A549 (cell line): ENCODE measurements at regions not wholly inside any gene's neighbourhood (a gene's known extent, or its start where the extent isn't known, plus 50 kb on each side); places are given as distances from the start of the nearest gene placed in this dataset.

ENCODE experiments used
- ATAC-seq, 2 experiments: fragments of 200-7000 bp in 1 of 2; fragments of >200 bp in 1 of 2; cut with Nextera tagmentation in 1 of 2; cut with Tn5 transposase in 1 of 2; 3 replicates each; pipeline versions ENCODE4 v1.8.0 to v1.9.1; 2018 to 2020; ENCODE audit warnings: mild to moderate bottlenecking in 1 of 2, moderate library complexity in 1 of 2
- CTCF ChIA-PET: fragments of 300-600 bp; sonication (Branson Sonifier 250); formaldehyde crosslinking; extraction: SDS; loops from one replicate; lab custom pipeline; 2021; ENCODE audit warnings: antibody characterized with exemption, inconsistent platforms; lab: Yijun Ruan, JAX
- POLR2A ChIA-PET: fragments of 350-600 bp; formaldehyde crosslinking; extraction: SDS; loops from one replicate; lab custom pipeline; 2021; ENCODE audit warnings: antibody characterized with exemption, inconsistent platforms; lab: Yijun Ruan, JAX
- DNase-seq, 2 experiments: peaks; one replicate each; pipeline versions ENCODE4 v3.0.0 to v3.0.0-alpha.2; 2011 to 2016; ENCODE audit warnings: low read depth in 1 of 2, low spot score in 1 of 2
- FAIRE-seq: peaks from 2 replicates; lab custom pipeline; 2011; peaks lifted over from hg19 to GRCh38; lab: Jason Lieb, UNC
- H3K27ac ChIP-seq, 2 experiments: fragments of >200 bp; sonication (Bioruptor Twin); formaldehyde crosslinking; 3 replicates each; pipeline ENCODE4 v1.5.1; 2016 to 2017
- H3K4me1 ChIP-seq: fragments of >200 bp; sonication (Bioruptor Twin); formaldehyde crosslinking; 3 replicates; pipeline ENCODE4 v1.6.1; 2016
- H3K4me2 ChIP-seq: fragments of >200 bp; sonication (Bioruptor Twin); formaldehyde crosslinking; 3 replicates; pipeline ENCODE4 v1.6.1; 2016
- H3K4me3 ChIP-seq: fragments of >200 bp; sonication (Bioruptor Twin); formaldehyde crosslinking; 3 replicates; pipeline ENCODE4 v1.5.1; 2016
- H3K9me3 ChIP-seq: fragments of >200 bp; sonication (Bioruptor Twin); formaldehyde crosslinking; 3 replicates; pipeline ENCODE4 v1.6.1; 2016
- BCL3 ChIP-seq: fragments of >200 bp; sonication (Bioruptor Twin); formaldehyde crosslinking; IDR thresholded peaks from 3 replicates; pipeline ENCODE4 v1.6.1; 2016
- CEBPB ChIP-seq, 2 experiments: fragments of >200 bp in 1 of 2; sonication (Bioruptor Twin) in 1 of 2; formaldehyde crosslinking in 1 of 2; IDR thresholded peaks; 2 replicates each; pipeline ENCODE4 v1.6.1; 2012 to 2016
- CHD2 ChIP-seq: fragments of 150-350 bp; IDR thresholded peaks from 2 replicates; pipeline ENCODE4 v1.6.1; 2014; ENCODE audit warnings: low read length; ENCODE audit not compliant: partially characterized antibody
- CTCF ChIP-seq: fragments of >200 bp; sonication (Bioruptor Twin); formaldehyde crosslinking; IDR thresholded peaks from 3 replicates; pipeline ENCODE4 v1.5.1; 2016
- EHMT2 ChIP-seq: fragments of 200-600 bp; sonication (generic); IDR thresholded peaks from 2 replicates; pipeline ENCODE4 v1.6.1; 2016; ENCODE audit warnings: antibody characterized with exemption, low read depth, mild to moderate bottlenecking, moderate library complexity
- FOXS1 ChIP-seq: fragments of 250-450 bp; sonication (Bioruptor Pico); IDR thresholded peaks from 2 replicates; pipeline ENCODE4 v1.5.0; 2020; ENCODE audit warnings: mild to moderate bottlenecking, moderate library complexity
- HDAC2 ChIP-seq: fragments of 200-600 bp; sonication (generic); IDR thresholded peaks from 2 replicates; pipeline ENCODE4 v1.6.1; 2016
- HEYL ChIP-seq: fragments of 250-450 bp; sonication (Bioruptor Pico); IDR thresholded peaks from 2 replicates; pipeline ENCODE4 v1.8.0; 2021; ENCODE audit warnings: mild to moderate bottlenecking, moderate library complexity
- HOXB5 ChIP-seq: fragments of 250-450 bp; sonication (Bioruptor Pico); IDR thresholded peaks from 2 replicates; pipeline ENCODE4 v1.5.0; 2020; ENCODE audit warnings: mild to moderate bottlenecking, moderate library complexity
- JUN ChIP-seq, 2 experiments: fragments of >200 bp; sonication (Bioruptor Twin); formaldehyde crosslinking; IDR thresholded peaks; 2 replicates in 1 of 2; 3 replicates in 1 of 2; pipeline ENCODE4 v1.6.1; 2016 to 2017
- MAZ ChIP-seq: fragments of 150-350 bp; IDR thresholded peaks from 2 replicates; pipeline ENCODE4 v1.6.1; 2014; ENCODE audit warnings: antibody characterized with exemption, low read depth, low read length, borderline replicate concordance
- NFE2L2 ChIP-seq: fragments of 150-350 bp; conservative IDR thresholded peaks from 2 replicates; pipeline ENCODE4 v1.6.1; 2014; ENCODE audit warnings: low read length
- NPAS2 ChIP-seq: fragments of 250-450 bp; sonication (Bioruptor Pico); IDR thresholded peaks from 2 replicates; pipeline ENCODE4 v1.8.0; 2022; ENCODE audit warnings: mild to moderate bottlenecking, moderate library complexity, borderline replicate concordance
- NR3C1 ChIP-seq: fragments of >200 bp; sonication (Bioruptor Twin); formaldehyde crosslinking; IDR thresholded peaks from 3 replicates; pipeline ENCODE4 v1.6.1; 2017
- PHF8 ChIP-seq: fragments of 200-600 bp; sonication (generic); IDR thresholded peaks from 2 replicates; pipeline ENCODE4 v1.6.1; 2016; ENCODE audit warnings: low read depth, mild to moderate bottlenecking, antibody characterized with exemption, moderate library complexity, borderline replicate concordance
- RCOR1 ChIP-seq: fragments of 150-350 bp; IDR thresholded peaks from 2 replicates; pipeline ENCODE4 v1.6.1; 2014; ENCODE audit warnings: antibody characterized with exemption, low read length, low read depth
- RNF2 ChIP-seq: fragments of 200-600 bp; sonication (generic); IDR thresholded peaks from 2 replicates; pipeline ENCODE4 v1.6.1; 2016; ENCODE audit warnings: low read depth, mild to moderate bottlenecking, antibody characterized with exemption, moderate library complexity, borderline replicate concordance
- SREBF2 ChIP-seq: fragments of 450-650 bp; IDR thresholded peaks from 2 replicates; pipeline ENCODE4 v1.6.1; 2014; ENCODE audit warnings: mild to moderate bottlenecking, moderate library complexity
- ZC3H11A ChIP-seq: fragments of 450-650 bp; IDR thresholded peaks from 2 replicates; pipeline ENCODE4 v1.6.1; 2014; ENCODE audit warnings: antibody characterized with exemption, mild to moderate bottlenecking
- WGBS: methylation state at CpG from one replicate; pipeline ENCODE4 v1.1.6; 2017; ENCODE audit errors: missing lambda C conversion rate; 5-methylcytosine and 5-hydroxymethylcytosine counted together
- TF ChIP-seq, protein P1 (sequence below): fragments of >200 bp; sonication (Bioruptor Twin); formaldehyde crosslinking; IDR thresholded peaks from 2 replicates; pipeline ENCODE4 v1.6.1; 2016

DNA sequence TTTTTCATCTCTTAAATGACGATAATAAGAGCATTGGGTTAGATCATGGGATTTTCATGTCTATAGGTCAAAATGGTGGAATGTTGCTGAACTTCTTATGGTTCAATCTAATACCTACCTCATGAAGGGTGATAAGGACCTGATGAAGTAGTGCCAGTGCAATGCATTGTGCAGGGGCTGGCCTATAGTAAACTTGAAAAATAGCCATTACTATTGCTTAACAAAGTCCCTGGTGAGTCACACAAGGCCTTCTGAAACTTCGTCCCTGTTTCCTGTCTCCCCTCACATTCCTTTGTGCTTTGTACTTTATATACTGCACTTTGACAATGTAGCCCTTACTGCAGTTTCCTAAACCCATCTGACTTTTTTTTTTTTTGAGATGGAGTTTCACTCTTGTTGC, 515.9 kb downstream of the SLC4A3 start:
- 43% methylated on average over 2 of the region's 2 CpGs for WGBS
- H3K27ac ChIP-seq, result peak overlapping the region in 1 of 2 experiments; percentile 38; a peak in 1 of 6 replicates
- peak overlapping the region; percentile 14; the same call in 1 of the 3 replicates for H3K4me2 ChIP-seq
- DNase-seq (peak in 1 of 2 experiments; percentile 11), FAIRE-seq (no peak), ATAC-seq (no peak; a peak in 1 of 6 replicates)
- TF ChIP-seq HDAC2 (no peak), CEBPB (IDR thresholded peaks at IDR 0.05) (peak; percentile 11 to 37; a peak in 1 of 4 replicates)
- no peaks in the 10 kb centered on the region for H3K9me3 ChIP-seq
- H3K4me1 ChIP-seq, result no peaks in the 10 kb centered on the region
- ChIA-PET CTCF (interaction anchor here (0.6 kb wide), 2 partner anchors 18 to 25 kb away, joined by 3 read pairs; no protein-coding TSS in a partner anchor), POLR2A (interaction anchor here (0.6 kb wide), 1 partner anchor 1417 kb away, joined by 3 read pairs; no protein-coding TSS in a partner anchor)
- H3K4me3 ChIP-seq, result no peak overlapping the region

- Histone ChIP-seq H3K9me3 (no peaks in the 10 kb centered on the region), H3K4me1 (no peaks in the 10 kb centered on the region), H3K4me3 (no peak overlapping the region), H3K27ac (no peak overlapping the region), H3K4me2 (no peak overlapping the region)
- 87% methylated on average over 2 of the region's 2 CpGs for WGBS
- no peak for DNase-seq
- no peak for ATAC-seq
- no peak for TF ChIP-seq ZC3H11A
- ChIA-PET POLR2A (no interaction called here), CTCF (interaction anchor here (0.6 kb wide), 1 partner anchor 9 kb away, joined by 3 read pairs; no protein-coding TSS in a partner anchor)
- no peak for FAIRE-seq
Observed at GRCh38 chr2:220144411-220144810, 517.0 kb downstream of the SLC4A3 start.

- no peak overlapping the region for H3K4me2 ChIP-seq
- ChIA-PET CTCF (interaction anchor here (1.6 kb wide), 1 partner anchor 13 kb away, joined by 5 read pairs; no protein-coding TSS in a partner anchor), POLR2A (no interaction called here)
- TF ChIP-seq CHD2, result no peak
- no peak for TF ChIP-seq RCOR1
- TF ChIP-seq ZC3H11A, result no peak
- no peak for TF ChIP-seq MAZ
- no peak for TF ChIP-seq JUN (IDR thresholded peaks at IDR 0.05)
- no peak for TF ChIP-seq EHMT2
- no peak for TF ChIP-seq HOXB5 (CRISPR knock-in tag)
- TF ChIP-seq NFE2L2, result no peak
- no peak for TF ChIP-seq FOXS1 (CRISPR knock-in tag)
- no peak for TF ChIP-seq HEYL (CRISPR knock-in tag)
- TF ChIP-seq SREBF2, result no peak
- TF ChIP-seq NPAS2 (CRISPR knock-in tag), result no peak
- no peak for TF ChIP-seq RNF2
- TF ChIP-seq NR3C1, result no peak
- no peak for TF ChIP-seq HDAC2
- no peak for TF ChIP-seq BCL3
- TF ChIP-seq PHF8, result no peak
- TF ChIP-seq, protein P1, sequence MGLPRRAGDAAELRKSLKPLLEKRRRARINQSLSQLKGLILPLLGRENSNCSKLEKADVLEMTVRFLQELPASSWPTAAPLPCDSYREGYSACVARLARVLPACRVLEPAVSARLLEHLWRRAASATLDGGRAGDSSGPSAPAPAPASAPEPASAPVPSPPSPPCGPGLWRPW, result no peak
- no peak for TF ChIP-seq CTCF
- FAIRE-seq (no peak), DNase-seq (no peak), ATAC-seq (no peak)
- H3K27ac ChIP-seq, result no peak overlapping the region
- WGBS, result 76% methylated on average over 7 of the region's 7 CpGs
- no peaks in the 10 kb centered on the region for H3K4me1 ChIP-seq
- no peak overlapping the region for H3K4me3 ChIP-seq
- H3K9me3 ChIP-seq, result no peaks in the 10 kb centered on the region
Observed at GRCh38 chr2:220147161-220148038, 520.0 kb downstream of the SLC4A3 start.
